GM12878 (cell line): ENCODE measurements at regions not wholly inside any gene's neighbourhood (a gene's known extent, or its start where the extent isn't known, plus 50 kb on each side); places are given as distances from the start of the nearest gene placed in this dataset.

Experiments
- CREB1 ChIP-seq: IDR thresholded peaks from 2 replicates; pipeline ENCODE4 v1.6.1; 2012; ENCODE audit warnings: low read depth, mild to moderate bottlenecking, inconsistent platforms
- TF ChIP-seq, protein P1 (sequence below), 3 experiments: IDR thresholded peaks in 2 of 3; conservative IDR thresholded peaks in 1 of 3; 2 replicates each; pipeline ENCODE4 v1.5.1; 2011; ENCODE audit warnings: low read depth in 3 of 3, low read length in 3 of 3, mild to moderate bottlenecking in 3 of 3, control low read depth in 2 of 3, moderate library complexity in 2 of 3, inconsistent platforms in 1 of 3, mixed read lengths in 1 of 3; ENCODE audit not compliant: control insufficient read depth in 2 of 3, insufficient read depth in 1 of 3; ENCODE audit errors: extremely low read depth in 1 of 3

DNA sequence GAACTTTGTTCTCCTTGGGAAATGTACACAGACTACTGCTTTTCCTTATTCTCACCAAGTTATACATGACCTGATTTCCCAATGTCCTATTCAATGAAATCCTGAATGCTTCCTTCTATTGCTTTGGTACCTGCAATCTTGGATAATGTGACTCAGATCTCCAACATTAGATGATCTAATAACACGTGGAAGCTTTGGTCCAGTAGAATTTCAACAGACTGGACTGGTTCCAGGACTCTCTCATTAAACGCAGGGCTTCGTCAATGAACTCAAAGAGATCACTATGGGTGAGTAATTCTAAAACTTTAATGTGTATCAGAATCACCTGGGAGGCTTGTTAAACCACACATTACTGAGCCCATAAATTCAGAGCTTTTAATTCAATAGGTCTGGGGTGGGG is 413.6 kb upstream of the KCNH7 start:
- no peak for TF ChIP-seq CREB1
- TF ChIP-seq, protein P1, sequence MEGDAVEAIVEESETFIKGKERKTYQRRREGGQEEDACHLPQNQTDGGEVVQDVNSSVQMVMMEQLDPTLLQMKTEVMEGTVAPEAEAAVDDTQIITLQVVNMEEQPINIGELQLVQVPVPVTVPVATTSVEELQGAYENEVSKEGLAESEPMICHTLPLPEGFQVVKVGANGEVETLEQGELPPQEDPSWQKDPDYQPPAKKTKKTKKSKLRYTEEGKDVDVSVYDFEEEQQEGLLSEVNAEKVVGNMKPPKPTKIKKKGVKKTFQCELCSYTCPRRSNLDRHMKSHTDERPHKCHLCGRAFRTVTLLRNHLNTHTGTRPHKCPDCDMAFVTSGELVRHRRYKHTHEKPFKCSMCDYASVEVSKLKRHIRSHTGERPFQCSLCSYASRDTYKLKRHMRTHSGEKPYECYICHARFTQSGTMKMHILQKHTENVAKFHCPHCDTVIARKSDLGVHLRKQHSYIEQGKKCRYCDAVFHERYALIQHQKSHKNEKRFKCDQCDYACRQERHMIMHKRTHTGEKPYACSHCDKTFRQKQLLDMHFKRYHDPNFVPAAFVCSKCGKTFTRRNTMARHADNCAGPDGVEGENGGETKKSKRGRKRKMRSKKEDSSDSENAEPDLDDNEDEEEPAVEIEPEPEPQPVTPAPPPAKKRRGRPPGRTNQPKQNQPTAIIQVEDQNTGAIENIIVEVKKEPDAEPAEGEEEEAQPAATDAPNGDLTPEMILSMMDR (IDR thresholded peaks at IDR 0.05 in 2 of 3, conservative IDR thresholded peaks at IDR 0.05 in 1 of 3; ENCODE audit: control insufficient read depth in 2 of 3, extremely low read depth in 1 of 3, insufficient read depth in 1 of 3, low read depth in 3 of 3, low read length in 3 of 3), result no peak
